Mucosa of descending colon (tissue), 3 donors: ENCODE measurements at regions not wholly inside any gene's neighbourhood (a gene's known extent, or its start where the extent isn't known, plus 50 kb on each side); places are given as distances from the start of the nearest gene placed in this dataset.

Source experiments
- ATAC-seq: fragments of 200-7000 bp; cut with Tn5 transposase; one replicate; pipeline ENCODE4 v1.9.1; 2020; ENCODE audit warnings: mild to moderate bottlenecking, moderate library complexity
- DNase-seq, 3 donors: peaks; one replicate each; pipeline ENCODE4 v3.0.0-alpha.2; 2020
- H3K36me3 ChIP-seq: fragments of 200-600 bp; one replicate; pipeline ENCODE4 v1.8.0; 2021; ENCODE audit warnings: low read depth, mild to moderate bottlenecking
- H3K4me1 ChIP-seq: fragments of 200-600 bp; one replicate; pipeline ENCODE4 v1.8.0; 2021; ENCODE audit warnings: low read depth, mild to moderate bottlenecking
- H3K4me3 ChIP-seq: fragments of 200-600 bp; one replicate; pipeline ENCODE4 v1.8.0; 2021; ENCODE audit warnings: mild to moderate bottlenecking
- H3K9me3 ChIP-seq: fragments of 200-600 bp; one replicate; pipeline ENCODE4 v1.8.0; 2021; ENCODE audit warnings: mild to moderate bottlenecking
- CTCF ChIP-seq: fragments of 200-600 bp; IDR thresholded peaks from one replicate; pipeline ENCODE4 v1.8.0; 2022; ENCODE audit warnings: antibody characterized with exemption, mild to moderate bottlenecking
- intact Hi-C, 2 donors: fragments of 100-400 bp; cut with DNase I in 1 of 2; cut with micrococcal nuclease in 1 of 2; formaldehyde crosslinking; loops; one replicate each; pipeline versions ENCODE4 v1.11.0 to v1.11.1; 2022; cut with DNase I, micrococcal nuclease
- donor health status: DM: no; HTN: no; CAD: no; lungs with moderate emphysema.
- donor health status: DM: no; HTN: no; CAD: no.
- donor health status: DM: no; HTN: yes; CAD: no.

GRCh38 chr3:159914426-159914825 lies 74.2 kb upstream of the IL12A start:
- H3K9me3 ChIP-seq: no peaks in the 10 kb centered on the region
- H3K4me3 ChIP-seq: no peak overlapping the region
- no peaks in the 10 kb centered on the region for H3K4me1 ChIP-seq
- H3K36me3 ChIP-seq: no peaks in the 10 kb centered on the region
- ATAC-seq (no peak), DNase-seq (no peak)
- intact Hi-C loops: no loop called here
- TF ChIP-seq CTCF: no peak

- no peaks in the 10 kb centered on the region for H3K4me1 ChIP-seq
- H3K36me3 ChIP-seq: no peaks in the 10 kb centered on the region
- DNase-seq (no peak), ATAC-seq (no peak)
- H3K9me3 ChIP-seq: no peaks in the 10 kb centered on the region
- TF ChIP-seq CTCF: no peak
- no peak overlapping the region for H3K4me3 ChIP-seq
- intact Hi-C loops: no loop called here
Observed at GRCh38 chr3:159916052-159916451, 72.6 kb upstream of the IL12A start.

- DNase-seq (no peak), ATAC-seq (no peak)
- no peaks in the 10 kb centered on the region for H3K4me1 ChIP-seq
- H3K9me3 ChIP-seq: no peaks in the 10 kb centered on the region
- H3K36me3 ChIP-seq: no peaks in the 10 kb centered on the region
- no peak for TF ChIP-seq CTCF
- intact Hi-C loops: no loop called here
- no peak overlapping the region for H3K4me3 ChIP-seq
Observed at GRCh38 chr3:159917141-159917540, 71.5 kb upstream of the IL12A start.

GRCh38 chr3:159919873-159920272 lies 68.8 kb upstream of the IL12A start:
- no peak for TF ChIP-seq CTCF
- no peak for DNase-seq
- no peaks in the 10 kb centered on the region for H3K36me3 ChIP-seq
- ATAC-seq: peak; percentile 21
- intact Hi-C loops: no loop called here
- no peaks in the 10 kb centered on the region for H3K4me1 ChIP-seq
- H3K9me3 ChIP-seq: no peaks in the 10 kb centered on the region
- H3K4me3 ChIP-seq: no peak overlapping the region

GRCh38 chr3:159922193-159922840 lies 66.3 kb upstream of the IL12A start:
- ATAC-seq: no peak
- H3K9me3 ChIP-seq: no peaks in the 10 kb centered on the region
- TF ChIP-seq CTCF: no peak
- intact Hi-C loops: no loop called here
- no peaks in the 10 kb centered on the region for H3K36me3 ChIP-seq
- no peak for DNase-seq
- peaks cover 3% of the 10 kb centered on the region for H3K4me1 ChIP-seq
- no peak overlapping the region for H3K4me3 ChIP-seq

GRCh38 chr3:159922861-159923312 lies 65.7 kb upstream of the IL12A start:
- Histone ChIP-seq H3K4me1 (peaks cover 3% of the 10 kb centered on the region), H3K9me3 (no peaks in the 10 kb centered on the region), H3K4me3 (no peak overlapping the region), H3K36me3 (no peaks in the 10 kb centered on the region)
- intact Hi-C loops: no loop called here
- no peak for TF ChIP-seq CTCF
- ATAC-seq (peak; percentile 59), DNase-seq (no peak)
